Keratinocyte (primary cell): ENCODE measurements at regions not wholly inside any gene's neighbourhood (a gene's known extent, or its start where the extent isn't known, plus 50 kb on each side); places are given as distances from the start of the nearest gene placed in this dataset.

Source experiments
- EZH2 ChIP-seq: IDR thresholded peaks from one replicate; pipeline ENCODE4 v1.6.1; 2012; ENCODE audit warnings: inconsistent platforms, mild to moderate bottlenecking, low read length, moderate library complexity
- TF ChIP-seq, protein P1 (sequence below), 3 experiments: IDR thresholded peaks in 1 of 3; conservative IDR thresholded peaks in 1 of 3; optimal IDR thresholded peaks in 1 of 3; 2 replicates in 2 of 3; 3 replicates in 1 of 3; pipeline versions ENCODE3 to v1.5.1; 2011; ENCODE audit warnings: low read length in 3 of 3, mild to moderate bottlenecking in 3 of 3, moderate library complexity in 2 of 3, control low read depth in 1 of 3, inconsistent platforms in 1 of 3; ENCODE audit not compliant: insufficient read depth in 2 of 3; ENCODE audit errors: extremely low read depth in 1 of 3

DNA sequence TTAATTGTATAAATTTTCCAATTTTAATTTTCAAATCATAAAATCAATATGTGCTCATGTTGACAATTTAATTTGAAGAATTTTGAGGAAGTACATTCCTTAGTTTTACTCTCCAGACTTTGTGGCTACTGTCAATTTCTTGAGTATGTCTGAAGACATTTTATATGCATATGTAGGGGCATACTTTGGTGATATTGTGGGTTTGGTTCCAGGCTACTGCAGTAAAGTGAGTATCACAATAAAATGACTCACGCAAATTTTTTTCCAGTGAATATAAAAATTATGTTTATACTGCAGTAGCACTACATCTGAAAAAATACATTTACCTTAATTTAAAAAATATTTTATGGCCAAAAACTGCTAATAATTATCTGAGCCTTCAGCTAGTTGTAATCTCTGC, 123.2 kb upstream of the PLCL2 start:
- TF ChIP-seq, protein P1, sequence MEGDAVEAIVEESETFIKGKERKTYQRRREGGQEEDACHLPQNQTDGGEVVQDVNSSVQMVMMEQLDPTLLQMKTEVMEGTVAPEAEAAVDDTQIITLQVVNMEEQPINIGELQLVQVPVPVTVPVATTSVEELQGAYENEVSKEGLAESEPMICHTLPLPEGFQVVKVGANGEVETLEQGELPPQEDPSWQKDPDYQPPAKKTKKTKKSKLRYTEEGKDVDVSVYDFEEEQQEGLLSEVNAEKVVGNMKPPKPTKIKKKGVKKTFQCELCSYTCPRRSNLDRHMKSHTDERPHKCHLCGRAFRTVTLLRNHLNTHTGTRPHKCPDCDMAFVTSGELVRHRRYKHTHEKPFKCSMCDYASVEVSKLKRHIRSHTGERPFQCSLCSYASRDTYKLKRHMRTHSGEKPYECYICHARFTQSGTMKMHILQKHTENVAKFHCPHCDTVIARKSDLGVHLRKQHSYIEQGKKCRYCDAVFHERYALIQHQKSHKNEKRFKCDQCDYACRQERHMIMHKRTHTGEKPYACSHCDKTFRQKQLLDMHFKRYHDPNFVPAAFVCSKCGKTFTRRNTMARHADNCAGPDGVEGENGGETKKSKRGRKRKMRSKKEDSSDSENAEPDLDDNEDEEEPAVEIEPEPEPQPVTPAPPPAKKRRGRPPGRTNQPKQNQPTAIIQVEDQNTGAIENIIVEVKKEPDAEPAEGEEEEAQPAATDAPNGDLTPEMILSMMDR (optimal IDR thresholded peaks at IDR 0.05 in 1 of 3, IDR thresholded peaks at IDR 0.05 in 1 of 3, conservative IDR thresholded peaks at IDR 0.05 in 1 of 3; ENCODE audit: extremely low read depth in 1 of 3, insufficient read depth in 2 of 3, low read length in 3 of 3): no peak
- no peak for TF ChIP-seq EZH2
